HG03460 (cell line): ENCODE measurements at regions not wholly inside any gene's neighbourhood (a gene's known extent, or its start where the extent isn't known, plus 50 kb on each side); places are given as distances from the start of the nearest gene placed in this dataset.

Experiments
- ATAC-seq: cut with Tn5 transposase; IDR thresholded peaks from one replicate; pipeline ENCODE4 v1.9.1; 2021; ENCODE audit not compliant: unreplicated experiment

DNA sequence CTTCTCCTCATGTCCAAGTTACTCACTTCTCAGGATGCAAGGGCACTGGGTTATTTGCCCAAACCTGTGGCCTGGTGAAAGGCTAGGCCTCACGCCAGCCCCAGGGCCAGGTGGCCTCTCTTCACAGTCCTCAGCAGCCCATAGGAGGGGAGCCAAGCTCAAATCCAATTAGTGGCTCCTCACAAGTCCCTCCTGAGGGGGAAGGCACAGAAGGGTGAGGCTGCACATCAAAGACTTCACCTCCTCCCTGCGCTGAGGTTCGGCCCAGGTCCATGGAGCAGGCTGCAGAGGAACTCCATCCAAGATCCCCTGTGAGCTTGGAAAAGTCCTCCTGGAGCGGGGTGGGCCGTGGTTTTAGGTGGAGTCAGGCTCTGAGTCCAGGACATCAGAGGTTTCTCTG, 320.0 kb downstream of the FOXL1 start:
- ATAC-seq = no peak

DNA sequence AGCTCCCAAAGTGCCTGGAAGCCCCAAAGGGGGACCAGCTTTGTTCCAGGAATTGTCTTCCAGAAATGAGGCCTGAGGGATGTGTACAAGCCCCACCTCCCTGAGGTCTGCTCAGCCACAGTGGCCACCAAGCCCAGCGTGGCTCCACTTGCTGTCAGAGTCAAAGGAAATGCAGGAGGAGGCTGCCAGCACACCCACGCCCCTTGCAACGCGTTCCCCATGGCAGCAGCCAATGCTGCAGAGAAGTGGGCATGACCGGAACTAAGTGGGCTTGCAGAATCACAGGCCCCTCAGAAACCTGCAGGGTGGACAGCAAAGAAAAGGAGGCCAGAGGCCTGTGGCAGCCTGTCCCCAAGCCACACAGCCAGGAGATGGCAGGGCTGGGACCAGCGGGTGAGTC, 320.8 kb downstream of the FOXL1 start:
- no peak for ATAC-seq

DNA sequence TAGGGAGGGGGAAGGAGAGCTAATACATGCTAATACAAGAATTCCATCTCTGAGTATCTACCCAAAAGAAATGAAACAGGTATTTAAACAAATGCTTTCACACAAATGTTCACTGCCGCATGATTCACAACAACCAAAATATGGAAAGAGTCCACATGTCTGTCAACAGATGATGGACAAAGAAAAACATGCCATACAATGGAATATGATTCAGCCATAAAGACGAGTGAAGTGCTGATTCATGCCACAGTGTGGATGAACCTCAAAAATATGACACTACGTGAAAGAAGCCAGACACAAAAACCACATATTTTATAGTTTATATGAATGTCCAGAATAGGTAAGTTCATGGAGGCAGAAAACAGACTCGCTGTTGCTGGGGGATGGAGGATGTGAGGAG, 321.4 kb downstream of the FOXL1 start:
- no peak for ATAC-seq

DNA sequence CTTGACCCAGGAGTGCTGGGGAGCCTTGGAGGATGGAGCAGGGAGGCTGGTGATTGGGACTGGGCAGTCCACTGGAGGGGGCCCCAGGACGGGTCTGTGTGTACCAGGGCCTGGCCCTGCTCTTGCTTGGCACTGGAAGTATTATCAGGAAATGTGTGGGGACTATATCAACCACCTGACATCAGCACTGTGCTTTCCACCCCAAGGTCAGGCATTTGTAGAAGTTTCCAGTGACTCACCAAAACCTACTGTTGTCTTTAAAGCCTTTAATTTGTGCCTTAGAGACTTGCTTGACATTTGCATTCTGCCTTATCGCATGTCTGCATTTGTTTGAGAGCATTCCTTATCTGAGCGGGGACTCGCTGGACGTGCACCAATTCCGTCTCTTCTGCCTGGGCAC, 323.1 kb downstream of the FOXL1 start:
- ATAC-seq = no peak

DNA sequence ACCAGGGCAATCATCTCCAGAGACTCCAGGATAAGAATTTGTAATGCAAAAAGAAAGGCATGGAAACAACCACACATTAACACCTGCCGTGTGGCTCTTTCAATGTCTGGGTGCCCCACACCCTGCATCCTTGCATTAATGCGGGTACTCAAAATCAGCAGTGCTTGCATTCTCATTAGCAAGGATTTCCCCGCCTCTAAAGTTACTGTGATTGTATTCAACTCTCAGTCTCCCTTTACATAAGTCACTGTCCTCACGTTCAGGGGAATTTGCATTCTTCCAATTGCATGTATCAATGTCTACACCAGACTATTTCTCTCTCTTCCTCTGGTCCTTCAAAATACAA, 324.3 kb downstream of the FOXL1 start:
- ATAC-seq = no peak

DNA sequence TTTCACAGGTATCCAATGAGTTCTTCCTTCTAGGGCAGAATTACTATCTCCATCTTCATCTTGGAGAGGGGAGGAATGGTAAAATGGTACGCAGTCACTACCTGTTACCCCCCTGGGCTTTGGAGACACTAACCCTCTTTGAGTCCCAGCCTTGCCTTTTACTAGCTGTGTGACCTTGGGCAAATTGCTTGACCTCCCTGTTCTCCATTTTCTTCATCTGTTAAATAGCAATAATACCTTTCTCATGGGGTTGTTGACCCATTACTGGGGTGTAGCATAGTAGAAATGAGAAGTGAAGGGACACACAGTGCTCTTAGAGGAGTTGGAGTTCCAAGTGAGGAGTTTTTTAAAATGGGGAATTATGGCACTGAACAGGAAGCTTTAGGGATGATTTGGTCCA, 324.7 kb downstream of the FOXL1 start:
- no peak for ATAC-seq

DNA sequence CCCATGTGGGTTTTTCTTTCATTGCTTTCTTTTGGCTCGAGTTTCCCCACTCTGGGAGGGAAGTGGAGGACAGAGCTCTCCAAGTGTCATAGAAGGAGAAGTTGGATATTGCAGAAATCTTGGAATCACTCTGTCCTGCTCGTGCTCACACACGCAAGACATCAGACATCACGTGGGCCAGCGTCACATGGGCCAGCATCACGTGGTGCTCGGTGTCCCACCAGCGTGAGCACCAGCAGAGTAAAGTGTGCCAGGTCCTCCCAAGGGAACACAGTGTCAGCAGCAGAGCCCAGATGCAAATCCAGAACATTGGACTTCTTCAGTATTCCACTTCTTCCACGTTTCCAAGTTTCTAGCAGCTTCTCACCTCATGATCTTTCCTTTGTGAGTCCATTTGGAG, 327.0 kb downstream of the FOXL1 start:
- no peak for ATAC-seq

DNA sequence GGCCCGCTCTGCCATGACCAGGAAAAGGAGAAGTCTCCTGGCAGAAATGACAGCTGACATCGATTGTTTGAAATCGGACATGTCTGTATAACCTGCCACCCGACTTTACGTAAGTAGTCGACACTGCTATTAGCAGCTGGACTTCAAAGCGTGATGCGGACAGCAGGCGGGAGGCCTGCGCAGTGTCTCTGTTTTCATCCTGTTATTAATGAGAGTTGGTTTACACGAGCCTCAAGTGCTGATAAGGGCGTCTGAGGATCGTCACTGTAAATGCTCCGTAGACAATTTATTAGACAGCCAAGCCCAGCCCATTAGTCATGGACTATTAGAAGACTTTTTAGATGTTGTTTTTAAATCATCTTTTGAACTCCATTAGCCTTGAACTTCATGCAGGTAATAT, 328.3 kb downstream of the FOXL1 start:
- no peak for ATAC-seq

DNA sequence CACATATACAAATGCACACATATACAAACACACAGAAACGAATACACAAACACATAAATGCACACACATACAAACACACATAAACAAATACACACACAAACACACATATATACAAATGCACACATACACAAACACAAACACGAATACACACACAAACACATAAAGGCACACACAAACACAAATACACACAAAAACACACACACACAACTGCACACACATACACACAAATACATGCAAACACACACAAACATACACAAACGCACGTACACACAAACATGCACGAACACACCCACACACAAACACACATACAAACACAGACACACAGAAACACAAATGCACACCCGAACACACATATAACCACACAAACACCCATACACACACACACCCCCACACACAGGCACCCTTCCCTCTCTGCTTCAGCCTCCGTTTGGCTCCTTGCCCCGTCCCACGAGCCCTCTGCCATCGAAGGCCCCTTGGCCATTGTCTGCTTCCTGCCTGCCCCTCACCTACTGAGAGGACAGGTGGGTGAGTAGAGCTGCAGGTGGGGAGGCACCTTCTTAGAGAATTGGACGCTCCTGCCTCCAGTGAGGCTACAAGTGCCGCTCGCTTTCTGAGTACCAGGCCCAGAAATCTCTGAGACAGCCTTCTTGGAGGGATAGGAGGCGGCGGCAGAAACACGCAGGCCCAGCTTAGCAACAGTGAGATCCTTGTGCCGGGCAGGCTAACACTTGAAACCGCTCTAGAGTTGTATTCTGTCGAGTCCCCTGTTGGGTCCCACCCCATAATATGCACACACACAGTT, 331.2 kb downstream of the FOXL1 start:
- ATAC-seq = no peak

DNA sequence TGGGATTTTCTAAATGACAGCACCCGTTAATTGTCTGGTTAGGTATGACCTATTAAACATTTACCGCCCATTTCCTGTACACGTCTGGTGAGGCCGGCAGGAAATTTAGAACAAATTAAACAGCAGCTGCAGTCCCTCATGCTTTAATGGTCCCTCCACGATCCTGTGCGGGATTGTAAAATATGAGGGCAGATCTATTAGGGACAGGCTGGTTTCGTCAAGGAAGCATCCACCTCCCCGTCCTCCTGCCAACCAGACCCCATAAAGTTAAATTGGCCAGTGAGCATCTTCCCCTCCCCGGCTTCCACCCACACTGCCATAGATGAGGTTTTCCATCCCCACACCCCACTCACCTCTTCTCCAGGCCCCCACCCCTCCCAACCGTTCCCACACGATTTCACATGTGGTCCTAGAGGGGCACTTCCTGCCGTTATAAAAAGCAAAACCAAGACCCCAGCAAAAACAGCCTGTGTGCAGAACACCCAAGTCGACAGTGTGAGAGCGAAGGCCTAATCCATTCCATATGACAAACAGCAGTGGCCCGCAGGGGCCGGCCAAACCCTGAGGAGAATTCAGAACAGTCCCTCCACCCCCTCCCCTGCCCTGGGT, 331.9 kb downstream of the FOXL1 start:
- ATAC-seq = no peak

DNA sequence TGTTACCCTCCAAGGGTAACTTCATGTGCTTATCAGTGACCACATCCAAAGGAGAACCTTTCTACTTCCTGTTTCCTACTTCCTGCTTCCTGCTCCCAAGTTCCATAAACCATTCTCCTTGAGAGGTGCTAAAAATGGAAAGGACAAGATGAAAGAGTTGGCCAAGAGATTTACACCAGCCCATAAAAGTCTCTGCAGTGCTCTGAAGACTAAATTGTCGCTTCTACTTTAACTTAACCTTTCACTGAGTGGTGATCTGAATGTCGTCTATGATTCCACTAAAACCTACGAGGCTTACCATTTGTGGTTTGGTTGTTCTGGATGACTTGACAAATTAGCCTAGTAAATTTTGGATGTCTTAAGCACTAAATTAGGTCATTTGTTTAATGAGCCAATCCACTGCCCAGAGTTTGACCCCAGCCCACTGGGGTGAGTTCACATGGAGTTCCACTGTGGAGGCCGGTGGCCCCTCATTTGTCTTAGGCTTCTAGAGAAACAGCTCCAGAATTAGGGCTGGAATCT, 333.1 kb downstream of the FOXL1 start:
- ATAC-seq = no peak

DNA sequence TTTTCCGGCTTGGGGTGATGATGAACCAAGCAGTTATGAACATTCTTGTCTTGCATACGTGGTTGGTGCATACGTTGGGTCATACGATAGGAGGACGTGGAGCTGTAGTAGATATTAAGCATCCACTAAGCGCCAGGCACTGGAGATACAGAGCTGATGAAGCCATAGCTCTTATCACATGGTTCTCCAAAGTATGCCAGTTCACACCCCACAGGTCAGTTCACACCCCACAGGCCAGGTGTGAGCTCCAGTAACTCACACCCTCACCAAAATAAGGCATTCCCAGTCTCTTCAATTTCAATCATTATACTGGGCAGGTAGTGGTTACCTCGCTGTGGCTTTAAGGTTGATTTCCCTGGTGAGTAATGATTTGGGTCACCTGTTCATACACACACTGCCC, 335.5 kb downstream of the FOXL1 start:
- no peak for ATAC-seq

DNA sequence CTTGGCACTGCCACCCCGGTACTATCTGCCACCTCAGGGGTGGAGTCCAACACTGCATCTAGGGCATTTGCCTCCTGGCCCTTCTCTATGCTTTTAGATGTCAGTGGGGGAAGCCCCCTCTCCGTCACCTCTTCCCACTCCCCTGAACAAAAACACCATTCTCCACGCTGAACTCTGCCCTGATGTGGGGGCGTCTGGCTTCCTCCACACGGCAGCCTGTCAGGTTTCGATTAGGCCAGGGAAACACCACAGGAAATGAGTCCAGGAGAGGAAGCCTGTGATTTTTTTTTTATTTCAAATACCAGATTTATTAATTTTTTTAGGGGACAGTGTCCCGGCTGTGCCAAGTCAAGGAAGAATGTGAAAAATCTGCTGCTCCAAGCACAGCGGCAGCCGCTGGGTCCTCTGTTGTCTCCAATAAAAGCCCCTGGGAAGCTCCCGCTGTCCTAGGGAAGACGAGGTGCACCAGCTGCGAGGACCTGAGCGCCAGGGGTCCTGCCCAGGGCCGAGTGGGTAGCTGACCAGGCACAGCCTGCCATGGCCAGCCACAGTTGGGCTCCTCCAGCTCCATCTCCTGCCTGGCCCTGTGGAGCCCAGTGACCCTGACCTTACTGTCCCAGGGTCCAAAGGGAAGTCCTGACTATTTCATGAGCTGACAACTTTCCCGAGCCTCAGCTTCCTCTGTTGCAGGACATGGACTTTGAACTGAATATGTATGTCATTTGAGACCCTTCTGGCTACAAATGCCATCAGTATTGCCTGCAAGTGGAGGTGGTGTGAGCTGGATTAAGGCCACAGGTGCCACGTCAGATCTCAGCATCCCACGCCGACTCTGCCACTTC, 336.7 kb downstream of the FOXL1 start:
- no peak for ATAC-seq

DNA sequence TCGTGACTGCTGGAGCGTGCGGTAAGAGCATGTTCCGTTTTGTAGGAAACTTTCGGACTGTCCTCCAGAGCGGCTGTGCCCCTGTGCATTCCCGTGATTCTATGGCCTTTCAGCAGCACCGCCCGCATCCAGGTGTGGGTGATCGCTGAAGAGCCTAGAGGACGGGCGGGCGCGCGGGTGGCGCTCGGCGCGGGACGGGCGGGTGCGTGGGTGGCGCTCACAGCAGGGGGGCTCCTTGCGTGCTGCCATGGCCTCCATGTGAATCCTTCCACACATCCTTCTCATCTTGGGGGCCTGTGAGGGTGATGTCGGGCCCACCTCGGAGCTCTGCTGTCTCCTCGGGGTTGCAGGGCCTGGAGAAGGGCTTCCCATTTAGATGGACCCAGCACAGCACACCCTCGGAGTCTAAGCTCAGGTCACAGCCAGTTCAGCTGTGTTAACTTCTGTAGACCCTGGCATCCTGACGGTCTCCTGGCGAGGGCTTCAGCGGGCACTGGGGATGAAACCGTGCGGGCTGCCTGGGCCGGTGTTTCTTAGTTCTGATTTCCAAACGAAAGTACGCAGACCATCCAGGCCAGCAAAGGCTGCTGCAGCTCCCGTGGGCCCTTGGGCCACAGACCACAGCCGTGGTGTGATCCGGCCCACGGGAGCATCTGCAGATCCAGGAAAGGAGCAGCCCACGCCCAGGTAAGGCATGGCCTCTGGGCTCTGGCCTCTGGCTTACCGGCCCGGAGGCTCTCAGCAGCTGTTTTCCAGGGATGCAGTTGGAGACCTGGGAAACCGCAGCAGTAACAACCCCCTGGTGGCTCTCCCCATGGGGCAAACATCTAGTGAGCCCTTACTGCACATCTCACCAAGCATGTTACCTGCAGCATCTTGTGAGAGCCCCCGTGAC, 339.4 kb downstream of the FOXL1 start:
- ATAC-seq = no peak

DNA sequence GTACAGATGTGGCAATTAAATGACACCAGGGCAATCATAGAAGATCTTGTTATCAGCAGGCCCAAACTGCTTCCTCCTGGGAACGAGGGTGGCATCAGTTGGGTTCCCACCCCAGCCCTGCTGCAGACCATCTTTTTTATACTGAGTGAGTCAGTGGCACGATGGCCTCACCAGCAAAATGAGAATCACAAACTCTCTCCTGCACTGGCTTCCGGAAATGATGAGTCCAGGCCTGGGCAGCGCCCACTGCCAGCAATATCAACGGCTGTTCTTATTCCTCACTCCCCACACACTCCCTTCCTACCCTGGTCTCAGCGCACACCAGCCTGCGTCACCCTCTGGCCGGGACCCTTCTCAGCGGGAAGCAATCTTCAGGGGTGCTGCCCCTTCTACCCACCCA, 340.3 kb downstream of the FOXL1 start:
- no peak for ATAC-seq

DNA sequence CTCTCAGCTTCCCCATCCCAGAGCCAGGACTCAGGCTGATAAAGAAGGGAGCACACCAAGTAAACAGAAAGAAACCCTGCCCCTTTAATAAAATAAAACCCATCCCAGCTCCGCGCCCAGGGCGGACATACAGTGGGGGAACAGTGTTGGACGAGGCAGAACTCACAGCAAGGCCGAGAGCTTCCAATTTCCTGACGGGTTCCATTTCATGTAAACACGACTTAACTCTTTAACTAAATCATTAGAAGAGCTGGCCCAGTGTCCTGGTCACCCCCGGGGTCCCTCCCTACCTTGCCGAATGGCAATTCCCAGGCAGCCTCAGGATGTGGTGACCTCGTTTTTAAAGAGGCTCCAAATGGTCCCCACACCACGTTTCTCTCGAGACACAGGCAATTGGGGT, 340.7 kb downstream of the FOXL1 start:
- no peak for ATAC-seq

DNA sequence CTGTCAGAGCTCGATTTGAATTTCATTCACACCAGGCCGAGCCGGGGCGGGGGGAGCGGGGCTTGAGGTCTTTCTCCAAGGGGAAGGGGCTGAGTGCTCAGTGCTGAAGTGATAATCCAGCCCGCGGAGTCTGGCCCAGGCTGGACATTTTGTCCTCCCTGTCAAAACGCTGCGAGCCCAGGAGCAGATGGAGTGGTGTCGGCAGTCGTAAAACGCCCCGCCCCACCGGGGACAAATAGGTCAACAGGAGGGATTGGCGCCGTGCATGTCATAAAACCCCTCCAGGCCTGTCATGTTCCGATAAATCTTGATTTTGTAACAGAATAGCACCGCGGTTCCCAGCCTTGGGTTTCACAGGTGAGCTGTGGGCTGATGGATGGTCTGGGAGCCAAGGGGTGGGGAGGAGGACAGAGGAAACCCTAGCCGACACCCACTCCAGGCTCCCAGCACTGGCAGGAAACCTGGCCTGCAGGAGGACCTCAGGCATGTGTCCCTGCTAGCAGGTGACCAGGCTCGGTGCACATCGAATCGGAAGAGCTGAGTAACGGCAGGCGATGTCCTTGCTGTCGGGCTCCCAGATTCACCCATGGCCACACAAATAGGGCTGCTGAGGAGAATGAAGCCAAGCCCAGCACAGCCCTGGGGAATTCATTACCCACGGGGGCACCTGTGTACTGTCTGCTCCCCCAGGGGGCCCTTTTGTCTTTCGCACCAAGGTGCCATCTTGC, 341.4 kb downstream of the FOXL1 start:
- ATAC-seq = no peak

DNA sequence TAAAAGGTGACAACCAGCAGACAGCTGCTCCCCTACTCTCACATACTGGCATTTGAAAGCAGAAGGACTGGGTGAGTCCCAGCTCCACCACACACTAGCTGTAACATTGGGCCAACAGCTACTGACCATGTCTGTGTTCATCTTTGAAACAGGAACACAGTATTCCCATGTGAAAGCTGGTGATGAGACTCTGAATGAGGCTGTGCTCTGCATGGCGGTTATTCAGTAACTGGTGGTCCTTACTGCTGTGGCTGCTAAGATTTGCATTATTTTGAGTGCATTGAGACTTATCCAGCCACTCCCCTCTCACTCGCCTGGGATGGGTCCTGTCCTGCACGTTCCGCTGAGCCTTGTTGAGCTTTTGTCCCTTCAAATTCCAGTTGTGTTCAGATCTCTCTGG, 342.9 kb downstream of the FOXL1 start:
- no peak for ATAC-seq

DNA sequence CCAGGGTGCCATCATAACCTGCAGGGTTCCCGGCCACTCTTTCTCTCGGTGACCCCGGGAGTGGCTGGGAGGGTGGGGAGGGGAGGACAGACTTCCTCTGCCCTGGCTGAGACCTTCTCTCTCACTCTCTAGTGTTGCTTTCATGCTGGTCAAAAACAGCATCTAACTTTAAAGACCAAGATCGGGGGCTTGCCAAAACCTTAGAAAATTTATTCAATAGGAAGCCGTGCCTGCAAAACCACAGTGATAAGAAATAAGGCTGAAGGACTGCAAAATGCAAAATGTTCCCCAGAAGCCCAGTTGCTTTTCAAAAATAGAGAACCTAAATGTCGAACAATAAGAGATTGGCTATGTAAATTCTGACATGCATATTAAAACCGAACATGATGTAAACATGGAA, 344.0 kb downstream of the FOXL1 start:
- ATAC-seq = no peak

DNA sequence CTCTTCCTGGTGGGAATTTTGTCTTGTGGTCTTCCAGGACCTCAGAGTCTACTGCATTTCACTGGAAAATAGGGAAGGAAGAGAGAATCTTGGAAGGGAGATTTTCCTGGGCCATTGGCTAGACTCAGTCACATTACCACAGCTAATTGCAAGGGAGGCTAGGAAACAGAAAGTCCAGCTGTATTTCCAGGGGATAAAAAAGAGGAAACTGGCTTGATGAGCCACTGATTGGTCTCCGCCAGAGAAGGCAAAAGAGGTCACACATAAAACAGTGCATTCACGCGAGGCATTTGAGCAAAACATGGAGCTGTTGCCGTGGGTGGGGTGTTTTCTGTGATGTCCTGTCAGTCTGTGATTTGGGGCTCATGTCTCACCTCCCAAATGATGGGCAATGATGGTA, 345.3 kb downstream of the FOXL1 start:
- no peak for ATAC-seq
